Ovary (tissue), 7 donors: ENCODE measurements at regions not wholly inside any gene's neighbourhood (a gene's known extent, or its start where the extent isn't known, plus 50 kb on each side); places are given as distances from the start of the nearest gene placed in this dataset.

ENCODE experiments used
- DNase-seq, 5 donors: peaks; one replicate each; pipeline ENCODE4 v3.0.0-alpha.2; 2019 to 2020
- H3K27ac ChIP-seq, 2 donors: fragments of 200-600 bp; one replicate each; pipeline versions ENCODE4 v1.5.1 to v1.8.0; 2019 to 2022
- H3K27me3 ChIP-seq: fragments of 200-600 bp; one replicate; pipeline ENCODE4 v1.8.0; 2022
- H3K36me3 ChIP-seq: fragments of 200-600 bp; sonication (generic); one replicate; pipeline ENCODE4 v1.5.1; 2019
- H3K4me1 ChIP-seq: one replicate; pipeline ENCODE4 v1.8.1; 2013; ENCODE audit warnings: mild to moderate bottlenecking, moderate library complexity; ENCODE audit not compliant: insufficient read depth
- H3K4me3 ChIP-seq: fragments of 200-600 bp; sonication (generic); one replicate; pipeline ENCODE4 v1.5.1; 2017
- H3K9me3 ChIP-seq, 2 donors: fragments of 200-600 bp in 1 of 2; sonication (generic) in 1 of 2; one replicate each; pipeline versions ENCODE4 v1.5.1 to v1.8.1; 2013 to 2019; ENCODE audit warnings: mild to moderate bottlenecking in 1 of 2, moderate library complexity in 1 of 2
- CTCF ChIP-seq, 3 donors: fragments of 450-650 bp in 2 of 3; fragments of 200-600 bp in 1 of 3; IDR thresholded peaks; one replicate each; pipeline versions ENCODE4 v1.5.1 to v1.8.0; 2016 to 2022; ENCODE audit warnings: antibody characterized with exemption in 3 of 3, mild to moderate bottlenecking in 1 of 3
- EP300 ChIP-seq: sonication (generic); formaldehyde crosslinking; IDR thresholded peaks from one replicate; pipeline ENCODE4 v1.6.1; 2017; ENCODE audit warnings: antibody characterized with exemption
- POLR2A ChIP-seq: fragments of 450-650 bp; IDR thresholded peaks from one replicate; pipeline ENCODE4 v1.6.1; 2017; ENCODE audit warnings: antibody characterized with exemption, mild to moderate bottlenecking, moderate library complexity
- WGBS, 3 donors: extraction: QIAGEN DNeasy Blood & Tissue Kit in 1 of 3; methylation state at CpG; one replicate each; pipeline versions ENCODE4 v1.1.5 to v1.1.7; 2013 to 2017; 5-methylcytosine and 5-hydroxymethylcytosine counted together
- intact Hi-C, 4 donors: fragments of 100-400 bp; cut with DNase I; formaldehyde crosslinking; loops; one replicate each; pipeline versions ENCODE4 v1.11.0 to v1.15.1; 2022 to 2023
- donor health status: DM: no; HTN: no; CAD: no; lungs with moderate emphysema.
- donor health status: DM: no; HTN: no; CAD: no.
- donor health status: Bipolar disorder and iron deficiency.
- donor health status: DM: no; HTN: no; CAD: no.
- donor health status: DM: yes; HTN: yes; CAD: no.

GRCh38 chr1:101346419-101346818, 109.6 kb downstream of the S1PR1 start:
- TF ChIP-seq POLR2A (no peak), CTCF (IDR thresholded peaks at IDR 0.05) (no peak), EP300 (no peak)
- no peak overlapping the region for H3K4me3 ChIP-seq
- H3K27ac ChIP-seq = no peak overlapping the region
- no peaks in the 10 kb centered on the region for H3K9me3 ChIP-seq
- H3K27me3 ChIP-seq = no peaks in the 10 kb centered on the region
- no peak for DNase-seq
- no peaks in the 10 kb centered on the region for H3K36me3 ChIP-seq
- intact Hi-C loops = no loop called here
- 74 to 95% (median 86%) methylated on average over 2 of the region's 2 CpGs for WGBS, 3 donors
- H3K4me1 ChIP-seq = no peaks in the 10 kb centered on the region

DNA sequence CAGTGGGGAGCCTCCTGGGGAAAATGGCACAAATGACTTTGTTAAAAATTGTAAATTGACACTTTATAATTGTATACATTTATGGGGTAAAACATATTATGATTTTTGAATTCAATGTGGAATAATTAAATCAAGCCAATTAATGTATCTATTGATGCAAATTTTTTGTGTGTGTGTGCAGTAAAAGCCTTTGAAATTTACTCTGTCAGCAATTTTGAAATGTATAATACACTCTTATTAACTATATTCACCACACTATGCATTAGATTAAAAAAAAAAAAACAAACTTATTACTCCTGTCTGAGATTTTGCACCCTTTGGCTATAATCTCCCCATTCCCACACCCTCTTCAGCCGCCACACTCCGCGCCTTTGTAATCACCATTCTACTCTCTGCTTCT, 119.2 kb downstream of the S1PR1 start:
- WGBS, 3 donors = 94 to 96% (median 94%) methylated on average over 3 of the region's 3 CpGs
- Histone ChIP-seq H3K4me3 (no peak overlapping the region), H3K36me3 (no peaks in the 10 kb centered on the region), H3K9me3 (no peaks in the 10 kb centered on the region), H3K4me1 (no peaks in the 10 kb centered on the region), H3K27ac (no peak overlapping the region), H3K27me3 (no peaks in the 10 kb centered on the region)
- intact Hi-C loops = no loop called here
- no peak for TF ChIP-seq CTCF (IDR thresholded peaks at IDR 0.05)
- no peak for TF ChIP-seq POLR2A
- TF ChIP-seq EP300 = no peak
- DNase-seq = no peak

GRCh38 chr1:101356604-101357443, 120.0 kb downstream of the S1PR1 start:
- Histone ChIP-seq H3K4me1 (no peaks in the 10 kb centered on the region), H3K4me3 (no peak overlapping the region), H3K27ac (no peak overlapping the region), H3K27me3 (no peaks in the 10 kb centered on the region), H3K36me3 (no peaks in the 10 kb centered on the region), H3K9me3 (no peaks in the 10 kb centered on the region)
- TF ChIP-seq EP300 (no peak), CTCF (IDR thresholded peaks at IDR 0.05) (no peak), POLR2A (no peak)
- no peak for DNase-seq
- intact Hi-C loops = loop anchor here in 1 of 4 donors (1.0 kb wide), 1 partner anchor 49 kb away; no protein-coding TSS in a partner anchor
- WGBS, 3 donors = 66 to 76% (median 69%) methylated on average over 5 of the region's 5 CpGs

- Histone ChIP-seq H3K27me3 (no peaks in the 10 kb centered on the region), H3K4me1 (no peaks in the 10 kb centered on the region), H3K36me3 (no peaks in the 10 kb centered on the region), H3K27ac (no peak overlapping the region), H3K9me3 (no peaks in the 10 kb centered on the region), H3K4me3 (no peak overlapping the region)
- intact Hi-C loops = loop anchor here in 1 of 4 donors (1.0 kb wide), 1 partner anchor 49 kb away; no protein-coding TSS in a partner anchor
- TF ChIP-seq CTCF (IDR thresholded peaks at IDR 0.05) (peak; percentile 37 to 52 (median 43)), POLR2A (no peak), EP300 (no peak)
- WGBS, 3 donors = 53 to 69% (median 54%) methylated on average over 4 of the region's 4 CpGs
- DNase-seq = peak in 4 of 5 donors; percentile 20 to 49 (median 26)
Measured at GRCh38 chr1:101357444-101357986, 120.7 kb downstream of the S1PR1 start.
